GM20000 (cell line): ENCODE measurements at regions not wholly inside any gene's neighbourhood (a gene's known extent, or its start where the extent isn't known, plus 50 kb on each side); places are given as distances from the start of the nearest gene placed in this dataset.

Experiments
- DNase-seq: peaks from one replicate; pipeline ENCODE4 v3.0.0; 2012; ENCODE audit warnings: low spot score
- TF ChIP-seq, protein P1 (sequence below): IDR thresholded peaks from 2 replicates; pipeline ENCODE4 v1.5.1; 2012; ENCODE audit warnings: mild to moderate bottlenecking, control low read depth; ENCODE audit errors: extremely low read depth, missing control alignments

DNA sequence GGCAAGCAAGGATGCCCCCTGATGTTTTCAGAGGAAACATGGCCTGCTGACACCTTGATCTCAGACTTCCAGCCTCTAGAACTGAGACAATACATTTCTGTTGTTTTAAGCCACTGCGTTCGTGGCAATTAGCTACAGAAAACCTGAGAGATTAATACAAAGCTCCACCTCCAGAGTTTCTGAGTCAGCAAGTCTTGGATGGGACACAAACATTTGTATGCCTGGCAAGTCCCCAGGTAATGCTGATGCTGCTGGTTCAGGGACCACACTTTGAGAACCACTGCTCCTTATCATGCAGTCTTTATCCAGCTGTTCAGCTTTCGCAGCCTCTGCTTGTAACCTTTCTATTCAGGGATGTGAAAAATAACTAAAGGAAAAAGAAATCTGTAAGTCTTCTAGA is 565.7 kb upstream of the PLXNA2 start:
- DNase-seq = no peak
- TF ChIP-seq, protein P1, sequence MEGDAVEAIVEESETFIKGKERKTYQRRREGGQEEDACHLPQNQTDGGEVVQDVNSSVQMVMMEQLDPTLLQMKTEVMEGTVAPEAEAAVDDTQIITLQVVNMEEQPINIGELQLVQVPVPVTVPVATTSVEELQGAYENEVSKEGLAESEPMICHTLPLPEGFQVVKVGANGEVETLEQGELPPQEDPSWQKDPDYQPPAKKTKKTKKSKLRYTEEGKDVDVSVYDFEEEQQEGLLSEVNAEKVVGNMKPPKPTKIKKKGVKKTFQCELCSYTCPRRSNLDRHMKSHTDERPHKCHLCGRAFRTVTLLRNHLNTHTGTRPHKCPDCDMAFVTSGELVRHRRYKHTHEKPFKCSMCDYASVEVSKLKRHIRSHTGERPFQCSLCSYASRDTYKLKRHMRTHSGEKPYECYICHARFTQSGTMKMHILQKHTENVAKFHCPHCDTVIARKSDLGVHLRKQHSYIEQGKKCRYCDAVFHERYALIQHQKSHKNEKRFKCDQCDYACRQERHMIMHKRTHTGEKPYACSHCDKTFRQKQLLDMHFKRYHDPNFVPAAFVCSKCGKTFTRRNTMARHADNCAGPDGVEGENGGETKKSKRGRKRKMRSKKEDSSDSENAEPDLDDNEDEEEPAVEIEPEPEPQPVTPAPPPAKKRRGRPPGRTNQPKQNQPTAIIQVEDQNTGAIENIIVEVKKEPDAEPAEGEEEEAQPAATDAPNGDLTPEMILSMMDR = no peak

DNA sequence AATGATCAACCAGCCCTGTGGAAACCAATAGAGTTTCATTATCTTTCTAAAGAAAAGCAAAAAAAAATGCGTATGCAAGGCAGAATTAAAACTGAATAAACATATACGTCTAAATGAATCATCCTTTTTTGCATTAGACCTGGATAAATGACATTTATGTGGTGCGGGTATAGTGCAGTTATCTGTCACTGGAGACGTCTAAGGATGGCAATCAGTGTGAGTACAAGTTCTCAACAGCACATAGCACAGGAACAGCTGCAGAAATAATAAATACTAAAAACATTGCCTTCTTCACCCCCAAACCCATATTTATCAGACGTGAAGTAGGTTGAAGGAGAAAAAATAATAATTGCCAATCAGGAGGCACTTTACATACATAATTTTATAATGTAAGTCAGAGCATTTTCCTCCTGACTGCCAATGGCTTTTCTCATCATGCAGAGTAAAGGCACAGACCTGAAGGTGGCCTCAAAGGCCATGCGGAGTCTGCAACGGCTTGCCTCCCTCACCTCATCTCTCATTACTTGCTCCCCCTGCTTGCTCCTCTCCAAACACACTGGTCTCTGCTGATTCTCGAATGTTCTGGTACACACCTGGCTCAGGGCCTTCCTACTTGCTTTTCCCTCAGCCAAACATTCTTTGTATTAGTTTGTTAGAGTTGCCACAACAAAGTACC is 574.7 kb upstream of the PLXNA2 start:
- TF ChIP-seq, protein P1 = no peak
- no peak for DNase-seq

DNA sequence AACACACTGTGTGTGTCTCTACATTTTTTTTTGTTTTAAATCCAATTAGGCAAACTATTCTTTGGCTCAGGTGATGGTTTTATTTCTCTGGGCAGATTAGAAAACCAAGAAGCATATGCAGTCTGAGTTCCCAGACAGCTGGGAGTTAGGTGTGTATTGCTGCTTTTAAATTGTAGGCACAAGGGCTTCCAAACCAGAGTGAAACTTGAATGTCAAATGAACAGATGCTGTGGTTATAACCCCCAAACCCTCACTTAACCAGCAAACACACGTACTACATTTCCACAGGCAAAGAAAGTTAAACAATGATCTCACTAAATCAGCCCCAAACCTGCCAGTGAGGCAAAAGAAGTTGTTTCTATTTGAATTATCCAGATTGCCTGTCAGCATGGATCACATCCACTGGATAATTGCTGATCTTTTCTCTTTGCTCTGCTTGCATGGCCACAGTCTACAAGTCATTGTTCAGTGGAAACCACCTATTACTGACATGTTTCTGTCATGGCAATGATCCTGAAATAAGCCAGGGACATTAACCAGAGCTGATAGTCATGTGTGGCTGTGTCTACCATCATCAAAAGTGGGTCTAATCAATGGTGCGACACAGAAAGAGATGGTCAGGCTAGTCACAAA is 576.5 kb upstream of the PLXNA2 start:
- DNase-seq = no peak

DNA sequence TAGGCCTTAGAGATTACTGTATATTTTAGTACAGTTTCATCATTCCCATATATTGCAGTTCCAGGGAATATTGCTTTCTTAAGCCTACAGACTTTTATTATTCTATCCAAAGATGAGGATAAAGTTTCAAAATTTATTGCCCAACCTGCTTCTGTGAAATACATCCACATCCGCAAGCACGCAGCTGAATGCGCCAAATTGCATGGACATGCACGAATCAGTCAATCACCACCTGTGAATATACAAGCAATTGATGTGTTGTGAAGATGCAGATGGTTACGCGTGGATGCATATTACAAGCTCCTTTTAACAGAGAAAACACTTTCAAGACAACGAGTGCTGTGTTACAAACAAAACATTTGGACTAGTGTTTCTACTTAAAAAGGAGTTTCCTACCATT is 577.8 kb upstream of the PLXNA2 start:
- TF ChIP-seq, protein P1 = no peak
- DNase-seq = no peak

More for the DNA sequence above, 576.5 kb upstream of the PLXNA2 start:
- TF ChIP-seq, protein P1 = no peak

DNA sequence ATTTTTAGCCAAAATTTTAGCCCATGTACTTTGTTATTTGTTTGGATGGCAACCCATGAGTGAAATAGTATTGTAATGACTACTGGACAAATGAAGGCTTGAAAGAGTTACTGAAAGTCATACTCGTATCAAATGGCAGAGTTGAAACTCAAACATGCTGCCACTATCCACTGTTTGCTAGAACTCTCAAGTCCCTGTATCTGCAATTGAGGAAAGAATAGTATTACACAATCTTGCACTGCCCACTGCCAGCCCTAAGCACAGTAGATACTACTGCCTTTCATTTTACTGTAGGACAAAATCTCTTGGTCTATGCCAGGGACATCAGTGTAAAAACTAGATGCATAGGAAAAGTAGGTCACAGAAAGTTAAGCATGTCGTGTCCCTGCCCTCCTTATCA is 581.1 kb upstream of the PLXNA2 start:
- TF ChIP-seq, protein P1 = no peak
- no peak for DNase-seq

DNA sequence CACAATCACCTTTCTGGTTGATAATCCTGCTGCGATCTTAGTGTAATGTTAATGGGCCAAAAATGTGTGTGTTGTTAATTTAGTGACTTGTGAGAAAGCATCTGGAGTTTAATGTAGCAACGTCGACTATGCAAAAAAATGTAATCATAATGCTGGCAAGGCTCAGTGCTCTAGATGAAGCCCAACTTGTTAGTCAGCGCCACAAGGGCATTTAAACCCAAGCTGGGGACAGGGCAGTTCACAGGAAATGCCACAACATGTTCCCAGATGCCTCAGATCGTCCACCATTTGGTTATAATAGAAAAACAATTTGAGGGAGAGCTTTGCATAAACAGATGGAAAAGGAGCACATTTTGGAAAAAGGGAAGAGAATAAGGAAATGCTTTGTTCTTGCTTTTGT is 585.4 kb upstream of the PLXNA2 start:
- no peak for DNase-seq
- TF ChIP-seq, protein P1 = no peak

DNA sequence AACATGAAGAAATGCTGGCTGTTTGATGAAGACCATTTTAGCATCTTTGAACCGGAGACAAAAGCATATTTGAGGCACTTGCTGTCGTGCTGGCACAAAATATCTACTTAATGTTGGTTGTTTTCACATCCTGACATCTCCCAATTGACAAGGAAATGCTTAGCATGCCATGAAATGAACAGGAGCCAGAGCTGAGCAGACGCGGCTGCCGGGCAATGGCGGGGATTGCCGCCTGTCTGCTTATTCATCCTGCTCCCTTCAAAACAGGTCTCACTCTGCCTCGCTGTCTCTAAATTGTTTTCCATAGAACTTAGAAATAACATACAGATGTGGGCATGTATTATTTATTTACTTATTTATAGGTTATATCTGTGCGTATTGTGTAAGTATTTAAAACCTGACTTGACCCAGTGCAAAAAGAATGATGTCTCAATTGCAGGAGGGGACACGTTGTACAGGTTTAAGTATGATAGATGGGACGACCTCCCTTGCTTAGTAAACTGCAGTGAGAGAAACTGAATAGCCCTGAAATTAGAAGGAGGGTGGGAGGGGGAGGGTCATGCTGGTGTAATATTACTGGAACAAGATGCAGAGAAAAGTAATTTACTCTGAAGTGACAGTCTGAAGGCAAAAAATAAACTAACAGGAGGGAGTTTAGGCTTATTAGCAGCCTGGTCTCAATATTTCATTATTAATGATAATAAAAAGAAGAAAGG is 590.4 kb upstream of the PLXNA2 start:
- TF ChIP-seq, protein P1 = no peak
- no peak for DNase-seq
